Activated T-helper 1 cell treated with Interleukin-2 at 50 U/mL for 16 hours (primary cell): ENCODE measurements at regions not wholly inside any gene's neighbourhood (a gene's known extent, or its start where the extent isn't known, plus 50 kb on each side); places are given as distances from the start of the nearest gene placed in this dataset.

Experiments used
- DNase-seq: peaks from one replicate; pipeline ENCODE4 v3.0.0-alpha.2; 2020; ENCODE audit warnings: low read depth

GRCh38 chr10:21203473-21204107 is 306.5 kb upstream of the NEBL start:
- no peak for DNase-seq

DNA sequence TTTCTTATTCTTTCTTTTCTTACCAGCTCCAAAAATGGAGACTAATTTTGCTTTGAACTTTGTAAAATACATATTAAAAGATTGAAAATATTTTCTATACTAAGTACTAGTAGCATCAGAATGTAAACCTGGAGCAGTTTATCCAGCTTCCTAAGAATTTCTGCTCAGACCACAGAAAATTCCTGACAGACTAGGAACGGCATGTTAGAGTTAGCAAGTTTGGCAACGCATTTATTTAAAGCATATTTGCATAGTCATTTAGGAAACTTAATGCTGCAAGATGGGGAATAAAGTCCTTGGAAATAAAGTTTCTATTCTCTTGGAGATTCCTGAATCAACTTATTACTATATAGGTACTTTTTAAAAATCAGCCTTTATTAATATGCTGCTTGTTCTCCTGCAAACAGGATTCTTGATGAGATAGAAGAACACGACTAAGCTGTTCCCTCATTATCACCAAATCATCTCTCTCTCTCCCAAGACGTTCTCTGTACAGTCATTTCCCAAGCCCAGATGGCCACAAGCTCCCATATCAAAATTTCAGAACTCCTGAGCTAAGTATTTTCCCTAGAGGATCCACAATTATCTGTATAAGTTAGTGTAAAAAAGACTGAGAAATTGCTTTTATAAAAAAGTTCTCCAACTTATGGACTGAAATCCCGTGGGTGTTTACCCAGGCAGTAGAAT is 305.8 kb upstream of the NEBL start:
- DNase-seq: no peak

GRCh38 chr10:21199501-21199900 is 302.4 kb upstream of the NEBL start:
- DNase-seq: no peak

GRCh38 chr10:21197838-21198237 is 300.7 kb upstream of the NEBL start:
- no peak for DNase-seq

GRCh38 chr10:21196822-21197395 is 299.8 kb upstream of the NEBL start:
- no peak for DNase-seq

GRCh38 chr10:21195252-21195651 is 298.1 kb upstream of the NEBL start:
- DNase-seq: no peak

DNA sequence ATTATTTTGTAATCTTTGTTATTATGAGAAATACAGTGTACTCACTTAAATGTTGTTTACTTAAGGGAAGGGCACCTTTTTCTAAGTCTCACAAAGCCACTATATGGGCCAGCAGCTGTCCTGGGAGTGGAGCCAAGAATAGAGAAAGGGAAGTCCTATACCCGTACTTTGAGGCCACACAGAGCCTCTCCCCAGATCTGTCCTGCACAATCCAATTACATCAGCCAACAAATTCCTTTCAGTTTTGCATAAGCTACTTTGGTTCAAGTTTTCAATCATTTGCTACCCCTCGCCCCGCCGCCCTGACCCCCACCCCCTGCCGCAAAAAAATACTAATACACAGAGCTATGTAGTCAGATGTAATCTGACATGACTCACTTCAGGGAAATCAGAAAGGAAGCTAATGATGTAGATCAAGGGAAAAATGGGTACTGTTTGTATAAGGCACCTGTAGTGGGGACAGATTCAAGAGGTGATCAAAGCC is 297.4 kb upstream of the NEBL start:
- DNase-seq: no peak

DNA sequence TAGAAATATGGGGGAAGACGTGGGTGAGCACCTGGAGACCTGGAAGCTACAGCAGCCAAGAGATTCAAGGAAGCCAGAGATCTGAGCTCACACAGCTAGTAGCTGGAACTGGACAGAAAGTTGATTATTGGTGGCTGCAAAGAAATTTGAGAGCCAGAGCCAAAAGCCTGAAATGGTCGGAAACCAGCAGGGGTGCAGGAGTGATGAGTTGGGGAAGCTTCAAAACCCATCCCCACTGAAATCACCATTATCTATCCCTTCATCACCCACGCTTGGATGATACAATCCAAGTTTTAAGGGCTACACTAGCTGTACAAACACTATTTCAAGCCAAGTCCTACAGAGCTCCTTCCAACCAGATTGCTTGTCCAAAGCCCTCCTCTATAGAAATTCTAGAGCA is 296.1 kb upstream of the NEBL start:
- DNase-seq: no peak

GRCh38 chr10:21191512-21191911 is 294.4 kb upstream of the NEBL start:
- DNase-seq: no peak

DNA sequence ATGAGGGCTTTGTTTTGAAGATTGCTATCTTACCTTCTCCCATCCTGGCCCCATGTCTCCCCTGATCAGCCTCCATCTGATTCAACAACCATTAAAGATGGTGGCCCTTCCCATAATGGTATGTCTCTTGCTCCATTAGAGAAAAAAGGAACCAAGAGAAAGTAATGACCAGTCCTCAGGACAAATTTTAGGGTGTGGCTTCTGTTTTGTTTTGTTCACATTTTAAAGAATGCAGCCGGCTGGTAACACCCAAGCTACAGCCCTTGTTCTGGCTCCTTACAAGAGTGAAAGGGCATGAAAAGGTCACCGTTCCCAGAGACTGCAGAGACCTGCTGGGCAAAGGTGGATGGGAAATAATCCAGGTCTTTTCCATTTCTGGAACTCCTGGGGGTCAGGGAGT is 287.9 kb upstream of the NEBL start:
- no peak for DNase-seq

GRCh38 chr10:21184216-21184615 is 287.1 kb upstream of the NEBL start:
- DNase-seq: no peak

GRCh38 chr10:21183025-21183424 is 285.9 kb upstream of the NEBL start:
- DNase-seq: no peak

- no peak for DNase-seq
These were observed 284.3 kb upstream of the NEBL start for GRCh38 chr10:21181451-21181850.

GRCh38 chr10:21180604-21181003 is 283.5 kb upstream of the NEBL start:
- DNase-seq: no peak

- no peak for DNase-seq
These were observed 279.9 kb upstream of the NEBL start for GRCh38 chr10:21176934-21177480.

- no peak for DNase-seq
These were observed 278.7 kb upstream of the NEBL start for GRCh38 chr10:21175797-21176196.

GRCh38 chr10:21174715-21175495 is 277.8 kb upstream of the NEBL start:
- no peak for DNase-seq

GRCh38 chr10:21173802-21174714 is 276.9 kb upstream of the NEBL start:
- DNase-seq: no peak

GRCh38 chr10:21172930-21173801 is 276.1 kb upstream of the NEBL start:
- no peak for DNase-seq

GRCh38 chr10:21172542-21172929 is 275.4 kb upstream of the NEBL start:
- no peak for DNase-seq
